Spleen (tissue), 7 donors: ENCODE measurements at regions not wholly inside any gene's neighbourhood (a gene's known extent, or its start where the extent isn't known, plus 50 kb on each side); places are given as distances from the start of the nearest gene placed in this dataset.

Experiments used
- POLR2A ChIP-seq, 3 donors: fragments of 450-650 bp; IDR thresholded peaks; one replicate each; pipeline ENCODE4 v1.5.1; 2017; ENCODE audit warnings: antibody characterized with exemption in 3 of 3, mild to moderate bottlenecking in 1 of 3
- TF ChIP-seq, protein P1 (sequence below), 11 experiments: fragments of 200-600 bp in 7 of 11; fragments of 450-650 bp in 4 of 11; sonication (generic) in 4 of 11; IDR thresholded peaks in 8 of 11; conservative IDR thresholded peaks in 3 of 11; 1 replicate in 7 of 11; 2 replicates in 4 of 11; pipeline versions ENCODE4 v1.4.0 to v1.8.0; 2016 to 2021; ENCODE audit warnings: antibody characterized with exemption in 11 of 11, inconsistent platforms in 4 of 11, mild to moderate bottlenecking in 1 of 11
- donor health status: DM: no; HTN: no; CAD: no; lungs with moderate emphysema.
- donor health status: DM: no; HTN: no; CAD: no.
- donor health status: DM: no; HTN: no; CAD: no.

DNA sequence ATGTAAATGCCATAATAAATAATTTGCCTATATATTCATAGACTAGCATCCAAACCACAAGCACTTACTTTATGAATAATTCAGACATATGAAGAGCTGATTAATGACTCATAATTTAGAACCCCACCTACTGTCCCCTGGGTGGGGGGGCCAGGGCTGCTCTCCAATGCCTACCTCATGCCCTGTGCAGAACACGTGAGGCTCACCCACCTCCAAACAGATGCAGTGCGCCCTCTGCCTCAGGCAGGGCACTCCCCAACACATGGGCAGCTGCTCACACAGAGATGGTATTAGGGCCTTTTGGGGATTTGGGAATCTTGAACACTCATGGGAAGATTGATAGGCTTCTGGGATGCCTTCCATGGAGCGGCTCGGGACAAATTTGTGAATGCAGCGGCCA lies 75.1 kb upstream of the INSIG1 start:
- TF ChIP-seq POLR2A (IDR thresholded peaks at IDR 0.05) = no peak
- TF ChIP-seq, protein P1, sequence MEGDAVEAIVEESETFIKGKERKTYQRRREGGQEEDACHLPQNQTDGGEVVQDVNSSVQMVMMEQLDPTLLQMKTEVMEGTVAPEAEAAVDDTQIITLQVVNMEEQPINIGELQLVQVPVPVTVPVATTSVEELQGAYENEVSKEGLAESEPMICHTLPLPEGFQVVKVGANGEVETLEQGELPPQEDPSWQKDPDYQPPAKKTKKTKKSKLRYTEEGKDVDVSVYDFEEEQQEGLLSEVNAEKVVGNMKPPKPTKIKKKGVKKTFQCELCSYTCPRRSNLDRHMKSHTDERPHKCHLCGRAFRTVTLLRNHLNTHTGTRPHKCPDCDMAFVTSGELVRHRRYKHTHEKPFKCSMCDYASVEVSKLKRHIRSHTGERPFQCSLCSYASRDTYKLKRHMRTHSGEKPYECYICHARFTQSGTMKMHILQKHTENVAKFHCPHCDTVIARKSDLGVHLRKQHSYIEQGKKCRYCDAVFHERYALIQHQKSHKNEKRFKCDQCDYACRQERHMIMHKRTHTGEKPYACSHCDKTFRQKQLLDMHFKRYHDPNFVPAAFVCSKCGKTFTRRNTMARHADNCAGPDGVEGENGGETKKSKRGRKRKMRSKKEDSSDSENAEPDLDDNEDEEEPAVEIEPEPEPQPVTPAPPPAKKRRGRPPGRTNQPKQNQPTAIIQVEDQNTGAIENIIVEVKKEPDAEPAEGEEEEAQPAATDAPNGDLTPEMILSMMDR (IDR thresholded peaks at IDR 0.05 in 8 of 11, conservative IDR thresholded peaks at IDR 0.05 in 3 of 11) = no peak
